Transverse colon (tissue), 4 donors: ENCODE measurements at regions not wholly inside any gene's neighbourhood (a gene's known extent, or its start where the extent isn't known, plus 50 kb on each side); places are given as distances from the start of the nearest gene placed in this dataset.

Experiments
- DNase-seq: peaks from one replicate; pipeline ENCODE4 v3.0.0-alpha.2; 2019
- H3K27ac ChIP-seq, 4 donors: fragments of 200-600 bp; sonication (generic); 2 replicates each; pipeline ENCODE4 v1.5.1; 2016 to 2018; ENCODE audit warnings: inconsistent platforms in 4 of 4
- H3K27me3 ChIP-seq: fragments of 200-600 bp; sonication (generic); 2 replicates; pipeline ENCODE4 v1.5.1; 2017; ENCODE audit warnings: inconsistent platforms
- H3K36me3 ChIP-seq, 4 donors: fragments of 200-600 bp; sonication (generic); 2 replicates each; pipeline ENCODE4 v1.5.1; 2017 to 2019; ENCODE audit warnings: inconsistent platforms in 4 of 4
- H3K4me1 ChIP-seq, 4 donors: fragments of 200-600 bp; sonication (generic); 2 replicates each; pipeline ENCODE4 v1.5.1; 2017 to 2020; ENCODE audit warnings: inconsistent platforms in 4 of 4
- H3K4me3 ChIP-seq, 4 donors: fragments of 200-600 bp; sonication (generic); 1 replicate in 1 of 4; 2 replicates in 3 of 4; pipeline versions ENCODE4 v1.5.1 to v1.6.1; 2017 to 2019; ENCODE audit warnings: inconsistent platforms in 4 of 4
- H3K9me3 ChIP-seq, 2 donors: fragments of 200-600 bp; sonication (generic); 2 replicates each; pipeline ENCODE4 v1.5.1; 2017 to 2019; ENCODE audit warnings: inconsistent platforms in 2 of 2
- CTCF ChIP-seq, 5 experiments: fragments of 200-600 bp in 3 of 5; fragments of 450-650 bp in 2 of 5; sonication (generic) in 3 of 5; IDR thresholded peaks; 1 replicate in 2 of 5; 2 replicates in 3 of 5; pipeline ENCODE4 v1.5.1; 2016 to 2017; ENCODE audit warnings: antibody characterized with exemption in 5 of 5, inconsistent platforms in 3 of 5, mild to moderate bottlenecking in 2 of 5, moderate library complexity in 1 of 5
- EP300 ChIP-seq: sonication (generic); formaldehyde crosslinking; IDR thresholded peaks from one replicate; pipeline ENCODE4 v1.6.1; 2017; ENCODE audit warnings: antibody characterized with exemption, low read depth
- POLR2A ChIP-seq: fragments of 450-650 bp; IDR thresholded peaks from one replicate; pipeline ENCODE4 v1.6.1; 2016; ENCODE audit warnings: antibody characterized with exemption, mild to moderate bottlenecking, moderate library complexity
- POLR2AphosphoS5 ChIP-seq, 3 donors: sonication (generic); formaldehyde crosslinking; IDR thresholded peaks; one replicate each; pipeline ENCODE4 v1.6.1; 2016; ENCODE audit warnings: antibody characterized with exemption in 3 of 3
- WGBS, 2 donors: methylation state at CpG; one replicate each; pipeline ENCODE4 v1.1.5; 2018; ENCODE audit warnings: low coverage in 1 of 2; 5-methylcytosine and 5-hydroxymethylcytosine counted together
- in situ Hi-C, 4 donors: fragments of 200-750 bp; cut with MboI; loops; one replicate each; pipeline versions ENCODE4 v1.15.0 to v1.15.1; 2017; ENCODE audit warnings: low sequenced_read_pairs in 3 of 4, low pct_ligation_motif_present in 1 of 4, low pct_unique_long_range_greater_than_20kb in 1 of 4
- intact Hi-C: fragments of 100-400 bp; cut with DNase I; formaldehyde crosslinking; loops from one replicate; pipeline ENCODE4 v1.15.1; 2023; ENCODE audit warnings: low total_unique reads

- TF ChIP-seq CTCF (IDR thresholded peaks at IDR 0.05) (no peak), POLR2A (no peak), POLR2AphosphoS5 (IDR thresholded peaks at IDR 0.05) (no peak), EP300 (no peak)
- Histone ChIP-seq H3K4me1 (peaks cover 0 to 14% (median 0%) of the 10 kb centered on the region in 4 donors), H3K4me3 (no peak overlapping the region), H3K27me3 (no peaks in the 10 kb centered on the region), H3K36me3 (no peaks in the 10 kb centered on the region), H3K27ac (peak overlapping the region in 2 of 4 donors; percentile 61 to 79), H3K9me3 (no peaks in the 10 kb centered on the region)
- in situ Hi-C loops = no loop called here
- intact Hi-C loops = no loop called here
- no peak for DNase-seq
Observed at GRCh38 chr5:104539618-104540350, 977.2 kb upstream of the NUDT12 start.

GRCh38 chr5:104538734-104539133, 976.1 kb upstream of the NUDT12 start:
- intact Hi-C loops = no loop called here
- Histone ChIP-seq H3K4me3 (no peak overlapping the region), H3K9me3 (no peaks in the 10 kb centered on the region), H3K27me3 (no peaks in the 10 kb centered on the region), H3K27ac (no peak overlapping the region), H3K4me1 (peaks cover 0 to 14% (median 0%) of the 10 kb centered on the region in 4 donors), H3K36me3 (no peaks in the 10 kb centered on the region)
- TF ChIP-seq POLR2AphosphoS5 (IDR thresholded peaks at IDR 0.05) (no peak), POLR2A (no peak), EP300 (no peak), CTCF (IDR thresholded peaks at IDR 0.05) (no peak)
- WGBS, 2 donors = 83 to 85% methylated on average over 6 of the region's 6 CpGs
- in situ Hi-C loops = no loop called here
- no peak for DNase-seq

GRCh38 chr5:104533498-104533897, 970.9 kb upstream of the NUDT12 start:
- H3K36me3 ChIP-seq = no peaks in the 10 kb centered on the region
- intact Hi-C loops (no loop called here), in situ Hi-C loops (no loop called here)
- DNase-seq = no peak
- no peaks in the 10 kb centered on the region for H3K27me3 ChIP-seq
- H3K4me3 ChIP-seq = no peak overlapping the region
- H3K4me1 ChIP-seq = no peaks in the 10 kb centered on the region
- H3K27ac ChIP-seq = no peak overlapping the region
- no peaks in the 10 kb centered on the region for H3K9me3 ChIP-seq
- TF ChIP-seq POLR2A (no peak), EP300 (no peak)

GRCh38 chr5:104526866-104527265, 964.3 kb upstream of the NUDT12 start:
- Histone ChIP-seq H3K4me3 (no peak overlapping the region), H3K4me1 (no peaks in the 10 kb centered on the region), H3K27me3 (no peaks in the 10 kb centered on the region), H3K9me3 (no peaks in the 10 kb centered on the region), H3K27ac (no peak overlapping the region), H3K36me3 (no peaks in the 10 kb centered on the region)
- no peak for TF ChIP-seq CTCF (IDR thresholded peaks at IDR 0.05)
- no peak for TF ChIP-seq POLR2A
- no peak for TF ChIP-seq EP300
- no peak for TF ChIP-seq POLR2AphosphoS5 (IDR thresholded peaks at IDR 0.05)
- 60 to 84% methylated on average over 1 of the region's 1 CpG for WGBS, 2 donors
- in situ Hi-C loops = no loop called here
- intact Hi-C loops = no loop called here
- DNase-seq = no peak

GRCh38 chr5:104513640-104514072, 951.1 kb upstream of the NUDT12 start:
- in situ Hi-C loops = no loop called here
- TF ChIP-seq POLR2AphosphoS5 (IDR thresholded peaks at IDR 0.05) = no peak
- no peak for TF ChIP-seq POLR2A
- no peak for TF ChIP-seq CTCF (IDR thresholded peaks at IDR 0.05)
- TF ChIP-seq EP300 = no peak
- H3K4me1 ChIP-seq = peaks cover 0 to 13% (median 0%) of the 10 kb centered on the region in 4 donors
- intact Hi-C loops = no loop called here
- no peak overlapping the region for H3K4me3 ChIP-seq
- no peak for DNase-seq
- H3K36me3 ChIP-seq = no peaks in the 10 kb centered on the region
- no peaks in the 10 kb centered on the region for H3K27me3 ChIP-seq
- peaks cover 11 to 21% of the 10 kb centered on the region in 2 donors for H3K9me3 ChIP-seq
- H3K27ac ChIP-seq = peak overlapping the region in 2 of 4 donors; percentile 24 to 45
